GM19240 (cell line): ENCODE measurements at regions not wholly inside any gene's neighbourhood (a gene's known extent, or its start where the extent isn't known, plus 50 kb on each side); places are given as distances from the start of the nearest gene placed in this dataset.

Source experiments
- DNase-seq: peaks from one replicate; pipeline ENCODE4 v3.0.0; 2011; ENCODE audit warnings: low spot score; ENCODE audit not compliant: insufficient read length

GRCh38 chr15:69529961-69530633, 77.5 kb downstream of the RPLP1 start:
- no peak for DNase-seq

GRCh38 chr15:69530991-69531664, 78.5 kb downstream of the RPLP1 start:
- DNase-seq: no peak

- no peak for DNase-seq
Observed at GRCh38 chr15:69531665-69532027, 79.0 kb downstream of the RPLP1 start.

- no peak for DNase-seq
Observed at GRCh38 chr15:69532066-69532465, 79.4 kb downstream of the RPLP1 start.

GRCh38 chr15:69532856-69533255, 80.2 kb downstream of the RPLP1 start:
- DNase-seq: no peak

- no peak for DNase-seq
Observed at GRCh38 chr15:69533522-69533921, 80.9 kb downstream of the RPLP1 start.

- DNase-seq: no peak
Observed at GRCh38 chr15:69535101-69535638, 82.6 kb downstream of the RPLP1 start.

- no peak for DNase-seq
Observed at GRCh38 chr15:69535998-69536397, 83.4 kb downstream of the RPLP1 start.

GRCh38 chr15:69536726-69537512, 84.3 kb downstream of the RPLP1 start:
- DNase-seq: no peak

GRCh38 chr15:69537901-69538300, 85.3 kb downstream of the RPLP1 start:
- DNase-seq: no peak

- DNase-seq: no peak
Observed at GRCh38 chr15:69538379-69538778, 85.8 kb downstream of the RPLP1 start.

GRCh38 chr15:69539345-69539744, 86.7 kb downstream of the RPLP1 start:
- DNase-seq: no peak

GRCh38 chr15:69540622-69541021, 88.0 kb downstream of the RPLP1 start:
- no peak for DNase-seq

- no peak for DNase-seq
Observed at GRCh38 chr15:69542028-69542427, 89.4 kb downstream of the RPLP1 start.

- DNase-seq: no peak
Observed at GRCh38 chr15:69543681-69544364, 91.2 kb downstream of the RPLP1 start.

GRCh38 chr15:69544365-69545113, 91.9 kb downstream of the RPLP1 start:
- no peak for DNase-seq

- no peak for DNase-seq
Observed at GRCh38 chr15:69546182-69546581, 93.6 kb downstream of the RPLP1 start.

- DNase-seq: no peak
Observed at GRCh38 chr15:69548395-69549180, 96.0 kb downstream of the RPLP1 start.

GRCh38 chr15:69551391-69552056, 98.9 kb downstream of the RPLP1 start:
- DNase-seq: no peak
